Astrocyte (in vitro differentiated cells and primary cell): ENCODE measurements at regions not wholly inside any gene's neighbourhood (a gene's known extent, or its start where the extent isn't known, plus 50 kb on each side); places are given as distances from the start of the nearest gene placed in this dataset.

Experiments used
- DNase-seq: peaks from one replicate; pipeline ENCODE4 v3.0.0-alpha.2; 2010; ENCODE audit warnings: low read depth
- FAIRE-seq: peaks from 2 replicates; lab custom pipeline; 2011; peaks lifted over from hg19 to GRCh38; lab: Jason Lieb, UNC
- H2AFZ ChIP-seq: 2 replicates; pipeline ENCODE4 v1.6.0; 2012; ENCODE audit warnings: low read depth, low read length, inconsistent platforms
- H3K27ac ChIP-seq: 2 replicates; pipeline ENCODE4 v1.5.1; 2011; ENCODE audit warnings: low read depth, low read length, inconsistent platforms
- H3K27me3 ChIP-seq: 2 replicates; pipeline ENCODE4 v1.6.0; 2011; ENCODE audit warnings: low read length, inconsistent platforms; ENCODE audit not compliant: insufficient read depth
- H3K36me3 ChIP-seq: 2 replicates; pipeline ENCODE4 v1.5.1; 2011; ENCODE audit warnings: low read length, inconsistent platforms; ENCODE audit not compliant: insufficient read depth
- H3K4me1 ChIP-seq: 2 replicates; pipeline ENCODE4 v1.5.1; 2011; ENCODE audit warnings: low read length, inconsistent platforms; ENCODE audit not compliant: insufficient read depth
- H3K4me2 ChIP-seq: 2 replicates; pipeline ENCODE4 v1.6.0; 2012; ENCODE audit warnings: low read length, inconsistent platforms
- H3K4me3 ChIP-seq: 2 replicates; pipeline ENCODE4 v1.5.1; 2011; ENCODE audit warnings: low read depth, mild to moderate bottlenecking, low read length, inconsistent platforms; ENCODE audit not compliant: insufficient read depth
- H3K79me2 ChIP-seq: 2 replicates; pipeline ENCODE4 v1.6.0; 2012; ENCODE audit warnings: mild to moderate bottlenecking, low read length, inconsistent platforms; ENCODE audit not compliant: insufficient read depth
- H3K9ac ChIP-seq: 2 replicates; pipeline ENCODE4 v1.6.0; 2012; ENCODE audit warnings: mild to moderate bottlenecking, low read length, inconsistent platforms
- H3K9me3 ChIP-seq: 2 replicates; pipeline ENCODE4 v1.5.1; 2012; ENCODE audit warnings: low read depth, mild to moderate bottlenecking, low read length, inconsistent platforms; ENCODE audit not compliant: insufficient read depth
- H4K20me1 ChIP-seq: 2 replicates; pipeline ENCODE4 v1.6.0; 2012; ENCODE audit warnings: low read length, inconsistent platforms; ENCODE audit not compliant: insufficient read depth
- H3K27ac Mint-ChIP-seq: one replicate; pipeline ENCODE4 v1.8.0; 2021; ENCODE audit warnings: mild to moderate bottlenecking, mixed read lengths; ENCODE audit not compliant: unreplicated experiment
- H3K27me3 Mint-ChIP-seq: one replicate; pipeline ENCODE4 v1.8.0; 2021; ENCODE audit warnings: low read depth, mixed read lengths; ENCODE audit not compliant: unreplicated experiment
- H3K36me3 Mint-ChIP-seq: one replicate; pipeline ENCODE4 v1.8.0; 2021; ENCODE audit warnings: low read depth, mixed read lengths; ENCODE audit not compliant: unreplicated experiment
- H3K4me1 Mint-ChIP-seq: one replicate; pipeline ENCODE4 v1.8.0; 2021; ENCODE audit warnings: low read depth, mixed read lengths; ENCODE audit not compliant: unreplicated experiment
- H3K4me3 Mint-ChIP-seq: one replicate; pipeline ENCODE4 v1.8.0; 2021; ENCODE audit warnings: mild to moderate bottlenecking, moderate library complexity, mixed read lengths; ENCODE audit not compliant: unreplicated experiment
- H3K9me3 Mint-ChIP-seq: one replicate; pipeline ENCODE4 v1.8.0; 2021; ENCODE audit warnings: mild to moderate bottlenecking, mixed read lengths; ENCODE audit not compliant: unreplicated experiment
- CTCF ChIP-seq: IDR thresholded peaks from 2 replicates; pipeline ENCODE4 v1.5.1; 2011; ENCODE audit warnings: low read depth, mild to moderate bottlenecking, inconsistent platforms, low read length, moderate library complexity; ENCODE audit not compliant: insufficient read depth
- EZH2 ChIP-seq: IDR thresholded peaks from 2 replicates; pipeline ENCODE4 v1.6.1; 2012; ENCODE audit warnings: mild to moderate bottlenecking, low read length, inconsistent platforms; ENCODE audit not compliant: insufficient read depth

- no peaks in the 10 kb centered on the region for H3K36me3 Mint-ChIP-seq
- H3K27me3 ChIP-seq = no peaks in the 10 kb centered on the region
- no peak overlapping the region for H3K27ac Mint-ChIP-seq
- H3K27me3 Mint-ChIP-seq = no peaks in the 10 kb centered on the region
- H3K4me1 Mint-ChIP-seq = peaks cover 2% of the 10 kb centered on the region
- no peak for TF ChIP-seq EZH2
- no peak for TF ChIP-seq CTCF
- no peak overlapping the region for H3K27ac ChIP-seq
- H3K9me3 ChIP-seq = peaks cover 10% of the 10 kb centered on the region
- H3K4me3 ChIP-seq = no peak overlapping the region
- H3K79me2 ChIP-seq = no peaks in the 10 kb centered on the region
- H2AFZ ChIP-seq = no peak overlapping the region
- DNase-seq = no peak
- no peak for FAIRE-seq
- H3K9ac ChIP-seq = no peak overlapping the region
- H3K4me3 Mint-ChIP-seq = no peak overlapping the region
- H3K9me3 Mint-ChIP-seq = no peaks in the 10 kb centered on the region
- no peaks in the 10 kb centered on the region for H3K4me1 ChIP-seq
- no peaks in the 10 kb centered on the region for H3K36me3 ChIP-seq
- H4K20me1 ChIP-seq = no peaks in the 10 kb centered on the region
- H3K4me2 ChIP-seq = no peak overlapping the region
Measured at GRCh38 chr12:33290703-33291102, 148.9 kb downstream of the SYT10 start.

- no peaks in the 10 kb centered on the region for H3K36me3 ChIP-seq
- H3K27ac ChIP-seq = no peak overlapping the region
- Mint-ChIP-seq H3K4me1 (no peaks in the 10 kb centered on the region), H3K4me3 (no peak overlapping the region), H3K27me3 (no peaks in the 10 kb centered on the region), H3K27ac (no peak overlapping the region), H3K9me3 (peaks cover 18% of the 10 kb centered on the region), H3K36me3 (no peaks in the 10 kb centered on the region)
- no peak overlapping the region for H3K9ac ChIP-seq
- DNase-seq (no peak), FAIRE-seq (no peak)
- H3K4me3 ChIP-seq = no peak overlapping the region
- H3K9me3 ChIP-seq = peaks cover 5% of the 10 kb centered on the region
- H2AFZ ChIP-seq = no peak overlapping the region
- H3K27me3 ChIP-seq = no peaks in the 10 kb centered on the region
- TF ChIP-seq CTCF = no peak
- TF ChIP-seq EZH2 = no peak
- no peaks in the 10 kb centered on the region for H3K79me2 ChIP-seq
- H3K4me2 ChIP-seq = no peak overlapping the region
- no peaks in the 10 kb centered on the region for H3K4me1 ChIP-seq
- H4K20me1 ChIP-seq = no peaks in the 10 kb centered on the region
Measured at GRCh38 chr12:33283054-33283453, 156.6 kb downstream of the SYT10 start.

GRCh38 chr12:33277376-33277775 is 162.2 kb downstream of the SYT10 start:
- H3K4me3 ChIP-seq = no peak overlapping the region
- no peaks in the 10 kb centered on the region for H3K79me2 ChIP-seq
- H4K20me1 ChIP-seq = no peaks in the 10 kb centered on the region
- peaks cover 23% of the 10 kb centered on the region for H3K9me3 Mint-ChIP-seq
- H3K27me3 Mint-ChIP-seq = no peaks in the 10 kb centered on the region
- H3K36me3 ChIP-seq = no peaks in the 10 kb centered on the region
- H3K4me1 ChIP-seq = no peaks in the 10 kb centered on the region
- H3K9ac ChIP-seq = no peak overlapping the region
- no peak for FAIRE-seq
- H3K4me1 Mint-ChIP-seq = no peaks in the 10 kb centered on the region
- DNase-seq = no peak
- no peak overlapping the region for H3K27ac ChIP-seq
- H3K27ac Mint-ChIP-seq = no peak overlapping the region
- TF ChIP-seq CTCF (no peak), EZH2 (no peak)
- no peaks in the 10 kb centered on the region for H3K36me3 Mint-ChIP-seq
- no peaks in the 10 kb centered on the region for H3K9me3 ChIP-seq
- H3K4me3 Mint-ChIP-seq = no peak overlapping the region
- no peaks in the 10 kb centered on the region for H3K27me3 ChIP-seq
- H3K4me2 ChIP-seq = no peak overlapping the region
- H2AFZ ChIP-seq = no peak overlapping the region
